ENCODE measurements at regions not wholly inside any gene's neighbourhood (a gene's known extent, or its start where the extent isn't known, plus 50 kb on each side); places are given as distances from the start of the nearest gene placed in this dataset.

- Histone ChIP-seq H3K27me3 (ENCODE audit: control insufficient read depth in 2 of 2, insufficient read depth in 2 of 2, low read length in 2 of 2) (no peaks in the 10 kb centered on the region), H3K36me3 (ENCODE audit: control insufficient read depth in 2 of 3, insufficient read depth in 3 of 3, low read length in 3 of 3) (no peaks in the 10 kb centered on the region), H3K4me1 (ENCODE audit: control insufficient read depth in 2 of 2, insufficient read depth in 2 of 2, low read length in 2 of 2) (peaks cover 0 to 15% of the 10 kb centered on the region in 2 donors), H3K9me3 (ENCODE audit: control insufficient read depth in 2 of 3, low read length in 3 of 3) (peaks cover 0 to 3% (median 0%) of the 10 kb centered on the region in 3 experiments), H3K27ac (ENCODE audit: low read depth, low read length) (no peak overlapping the region), H3K4me3 (ENCODE audit: low read length) (no peak overlapping the region)
- Mint-ChIP-seq H3K36me3 (no peaks in the 10 kb centered on the region), H3K9me3 (peaks cover 0 to 8% (median 3%) of the 10 kb centered on the region in 11 donors), H3K27ac (peak overlapping the region in 1 of 9 donors; percentile 40), H3K4me3 (no peak overlapping the region), H3K4me1 (peaks cover 7 to 30% (median 21%) of the 10 kb centered on the region in 7 donors), H3K27me3 (peaks cover 0 to 12% (median 0%) of the 10 kb centered on the region in 5 donors)
- intact Hi-C loops (cut with micrococcal nuclease): no loop called here
- ATAC-seq (no peak), DNase-seq (no peak)
- ChIA-PET POLR2A (no interaction called here), CTCF (no interaction called here)
Observed at GRCh38 chr11:45071232-45071631, 75.2 kb upstream of the PRDM11 start.

GRCh38 chr11:45073685-45074141 is 72.7 kb upstream of the PRDM11 start:
- DNase-seq: peak in 5 of 9 donors; percentile 26 to 43 (median 28)
- intact Hi-C loops (cut with micrococcal nuclease): no loop called here
- peak; percentile 59 for ATAC-seq
- H3K36me3 ChIP-seq (ENCODE audit: control insufficient read depth in 2 of 3, insufficient read depth in 3 of 3, low read length in 3 of 3): no peaks in the 10 kb centered on the region
- H3K4me3 ChIP-seq (ENCODE audit: low read length): no peak overlapping the region
- H3K9me3 ChIP-seq (ENCODE audit: control insufficient read depth in 2 of 3, low read length in 3 of 3): no peaks in the 10 kb centered on the region
- no peaks in the 10 kb centered on the region for H3K9me3 Mint-ChIP-seq
- no peaks in the 10 kb centered on the region for H3K36me3 Mint-ChIP-seq
- peaks cover 7 to 35% (median 26%) of the 10 kb centered on the region in 7 donors for H3K4me1 Mint-ChIP-seq
- H3K27ac ChIP-seq (ENCODE audit: low read depth, low read length): no peak overlapping the region
- peaks cover 2 to 15% of the 10 kb centered on the region in 2 donors for H3K4me1 ChIP-seq (ENCODE audit: control insufficient read depth in 2 of 2, insufficient read depth in 2 of 2, low read length in 2 of 2)
- no peaks in the 10 kb centered on the region for H3K27me3 ChIP-seq (ENCODE audit: control insufficient read depth in 2 of 2, insufficient read depth in 2 of 2, low read length in 2 of 2)
- H3K27ac Mint-ChIP-seq: peak overlapping the region in 5 of 9 donors; percentile 12 to 86 (median 32)
- peak overlapping the region in 8 of 10 donors; percentile 0 to 44 (median 7) for H3K4me3 Mint-ChIP-seq
- CTCF ChIA-PET: interaction anchor here (0.9 to 1.0 kb wide), 2 partner anchors 30 to 267 kb away, joined by 3 read pairs; no protein-coding TSS in a partner anchor
- peaks cover 0 to 8% (median 0%) of the 10 kb centered on the region in 5 donors for H3K27me3 Mint-ChIP-seq
- POLR2A ChIA-PET: no interaction called here

DNA sequence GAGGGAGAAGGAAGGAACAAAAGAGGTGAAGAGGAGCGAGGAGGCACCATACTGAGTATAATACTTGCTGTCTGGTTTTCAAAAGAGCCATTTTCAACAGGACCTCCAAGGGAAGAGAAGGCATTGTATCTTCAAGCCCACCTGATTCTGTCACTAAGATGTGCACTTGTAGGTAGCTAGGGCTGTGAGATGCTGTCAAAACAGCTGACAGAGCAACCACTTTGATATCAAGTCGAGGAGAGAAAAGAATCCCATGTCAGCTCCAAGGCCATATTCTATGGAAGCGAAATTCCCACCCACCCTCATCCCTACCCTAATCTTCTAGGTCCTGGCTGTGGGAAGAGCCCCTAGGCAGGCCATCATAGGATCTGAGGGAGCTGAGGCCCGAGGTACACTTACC is 70.9 kb upstream of the PRDM11 start:
- POLR2A ChIA-PET: no interaction called here

DNA sequence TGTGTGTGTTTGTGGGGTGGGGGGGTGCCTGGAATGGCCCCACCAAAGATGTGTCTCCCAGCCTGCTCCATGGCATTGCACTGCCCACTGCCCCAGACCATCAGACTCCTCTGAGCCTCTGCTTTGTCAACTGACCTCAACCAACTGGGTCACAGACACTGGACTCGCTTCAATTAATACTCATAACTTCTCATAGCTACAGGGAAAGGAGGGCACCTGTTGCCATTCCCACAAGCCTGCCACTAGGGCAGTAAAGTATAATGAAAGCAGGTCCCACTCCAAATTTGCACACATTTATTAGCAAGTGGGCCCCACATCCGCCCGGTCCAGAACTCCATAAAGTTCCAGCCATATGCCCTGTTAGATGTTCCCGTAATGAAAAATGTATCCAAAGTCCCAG is 70.5 kb upstream of the PRDM11 start:
- Histone ChIP-seq H3K4me3 (ENCODE audit: low read length) (no peak overlapping the region), H3K9me3 (ENCODE audit: control insufficient read depth in 2 of 3, low read length in 3 of 3) (no peaks in the 10 kb centered on the region), H3K27ac (ENCODE audit: low read depth, low read length) (no peak overlapping the region), H3K36me3 (ENCODE audit: control insufficient read depth in 2 of 3, insufficient read depth in 3 of 3, low read length in 3 of 3) (no peaks in the 10 kb centered on the region), H3K27me3 (ENCODE audit: control insufficient read depth in 2 of 2, insufficient read depth in 2 of 2, low read length in 2 of 2) (no peaks in the 10 kb centered on the region), H3K4me1 (ENCODE audit: control insufficient read depth in 2 of 2, insufficient read depth in 2 of 2, low read length in 2 of 2) (peaks cover 24 to 38% of the 10 kb centered on the region in 2 donors)
- ChIA-PET CTCF (no interaction called here), POLR2A (no interaction called here)
- no peak for ATAC-seq
- Mint-ChIP-seq H3K4me1 (peaks cover 27 to 57% (median 49%) of the 10 kb centered on the region in 7 donors), H3K27ac (no peak overlapping the region), H3K36me3 (peaks cover 0 to 3% (median 0%) of the 10 kb centered on the region in 5 donors), H3K4me3 (no peak overlapping the region), H3K9me3 (no peaks in the 10 kb centered on the region), H3K27me3 (peaks cover 0 to 8% (median 0%) of the 10 kb centered on the region in 5 donors)
- DNase-seq: no peak
- intact Hi-C loops (cut with micrococcal nuclease): no loop called here

More for the DNA sequence above, 70.9 kb upstream of the PRDM11 start:
- Mint-ChIP-seq H3K4me1 (peaks cover 23 to 53% (median 44%) of the 10 kb centered on the region in 7 donors), H3K27me3 (peaks cover 0 to 8% (median 0%) of the 10 kb centered on the region in 5 donors), H3K4me3 (no peak overlapping the region), H3K36me3 (peaks cover 0 to 3% (median 0%) of the 10 kb centered on the region in 5 donors), H3K27ac (peak overlapping the region in 1 of 9 donors; percentile 0), H3K9me3 (no peaks in the 10 kb centered on the region)
- CTCF ChIA-PET: no interaction called here
- Histone ChIP-seq H3K4me3 (ENCODE audit: low read length) (no peak overlapping the region), H3K36me3 (ENCODE audit: control insufficient read depth in 2 of 3, insufficient read depth in 3 of 3, low read length in 3 of 3) (no peaks in the 10 kb centered on the region), H3K9me3 (ENCODE audit: control insufficient read depth in 2 of 3, low read length in 3 of 3) (no peaks in the 10 kb centered on the region), H3K4me1 (ENCODE audit: control insufficient read depth in 2 of 2, insufficient read depth in 2 of 2, low read length in 2 of 2) (peaks cover 20 to 33% of the 10 kb centered on the region in 2 donors), H3K27ac (ENCODE audit: low read depth, low read length) (no peak overlapping the region), H3K27me3 (ENCODE audit: control insufficient read depth in 2 of 2, insufficient read depth in 2 of 2, low read length in 2 of 2) (no peaks in the 10 kb centered on the region)
- ATAC-seq (no peak), DNase-seq (no peak)
- intact Hi-C loops (cut with micrococcal nuclease): no loop called here

GRCh38 chr11:45076761-45077160 is 69.7 kb upstream of the PRDM11 start:
- intact Hi-C loops (cut with micrococcal nuclease): no loop called here

GRCh38 chr11:45078236-45079074 is 68.0 kb upstream of the PRDM11 start:
- Mint-ChIP-seq H3K4me1 (peaks cover 26 to 66% (median 56%) of the 10 kb centered on the region in 7 donors), H3K9me3 (peaks cover 0 to 7% (median 2%) of the 10 kb centered on the region in 11 donors), H3K4me3 (peak overlapping the region in 6 of 10 donors; percentile 58 to 82 (median 72)), H3K36me3 (peaks cover 0 to 12% (median 0%) of the 10 kb centered on the region in 5 donors), H3K27ac (peak overlapping the region in 8 of 9 donors; percentile 56 to 96 (median 93)), H3K27me3 (peaks cover 0 to 4% (median 0%) of the 10 kb centered on the region in 5 donors)
- Histone ChIP-seq H3K4me1 (ENCODE audit: control insufficient read depth in 2 of 2, insufficient read depth in 2 of 2, low read length in 2 of 2) (peaks cover 40 to 49% of the 10 kb centered on the region in 2 donors), H3K27me3 (ENCODE audit: control insufficient read depth in 2 of 2, insufficient read depth in 2 of 2, low read length in 2 of 2) (no peaks in the 10 kb centered on the region), H3K27ac (ENCODE audit: low read depth, low read length) (no peak overlapping the region), H3K9me3 (ENCODE audit: control insufficient read depth in 2 of 3, low read length in 3 of 3) (no peaks in the 10 kb centered on the region), H3K36me3 (ENCODE audit: control insufficient read depth in 2 of 3, insufficient read depth in 3 of 3, low read length in 3 of 3) (no peaks in the 10 kb centered on the region), H3K4me3 (ENCODE audit: low read length) (no peak overlapping the region)
- no peak for DNase-seq
- intact Hi-C loops (cut with micrococcal nuclease): no loop called here
- ATAC-seq: no peak
- ChIA-PET POLR2A (no interaction called here), CTCF (no interaction called here)

More at GRCh38 chr11:45076761-45077160, 69.7 kb upstream of the PRDM11 start:
- Histone ChIP-seq H3K27me3 (ENCODE audit: control insufficient read depth in 2 of 2, insufficient read depth in 2 of 2, low read length in 2 of 2) (no peaks in the 10 kb centered on the region), H3K27ac (ENCODE audit: low read depth, low read length) (no peak overlapping the region), H3K36me3 (ENCODE audit: control insufficient read depth in 2 of 3, insufficient read depth in 3 of 3, low read length in 3 of 3) (no peaks in the 10 kb centered on the region), H3K9me3 (ENCODE audit: control insufficient read depth in 2 of 3, low read length in 3 of 3) (no peaks in the 10 kb centered on the region), H3K4me1 (ENCODE audit: control insufficient read depth in 2 of 2, insufficient read depth in 2 of 2, low read length in 2 of 2) (peaks cover 32 to 41% of the 10 kb centered on the region in 2 donors), H3K4me3 (ENCODE audit: low read length) (no peak overlapping the region)
- H3K4me3 Mint-ChIP-seq: no peak overlapping the region
- ATAC-seq: no peak
- peaks cover 0 to 6% (median 0%) of the 10 kb centered on the region in 5 donors for H3K36me3 Mint-ChIP-seq
- ChIA-PET POLR2A (no interaction called here), CTCF (no interaction called here)
- DNase-seq: no peak
- peaks cover 0 to 4% (median 0%) of the 10 kb centered on the region in 11 donors for H3K9me3 Mint-ChIP-seq
- H3K27me3 Mint-ChIP-seq: peaks cover 0 to 8% (median 0%) of the 10 kb centered on the region in 5 donors
- peaks cover 27 to 64% (median 56%) of the 10 kb centered on the region in 7 donors for H3K4me1 Mint-ChIP-seq
- no peak overlapping the region for H3K27ac Mint-ChIP-seq
